ENCODE measurements at regions not wholly inside any gene's neighbourhood (a gene's known extent, or its start where the extent isn't known, plus 50 kb on each side); places are given as distances from the start of the nearest gene placed in this dataset.
"Not testable (repeated sequence)": the region's sequence is repeated elsewhere in the genome, so short reads cannot be mapped to it uniquely, and the experiment has no call there.

DNA sequence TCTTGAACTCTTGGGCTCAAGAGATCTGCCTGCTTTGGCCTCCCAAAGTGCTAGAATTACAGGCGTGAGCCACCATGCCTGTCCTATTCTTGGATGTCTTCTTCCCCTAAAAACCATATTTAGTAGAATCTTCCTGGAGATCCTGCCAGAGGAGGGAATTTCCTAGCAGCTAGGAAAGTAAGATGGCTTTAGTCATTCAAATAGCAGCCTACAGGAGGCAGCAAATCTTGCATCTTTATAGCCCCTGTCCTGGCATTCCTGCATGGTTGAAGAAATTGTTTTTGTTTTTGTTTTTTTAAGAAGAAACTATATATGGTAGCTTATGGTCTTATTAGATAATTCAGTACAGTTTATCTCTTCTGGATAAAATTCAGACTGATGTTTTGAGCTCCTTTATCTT lies 83.2 kb upstream of the AGTPBP1 start:
- H3K4me2 ChIP-seq (ENCODE audit: control insufficient read depth, insufficient read depth); H3K36me3 ChIP-seq (ENCODE audit: control insufficient read depth in 2 of 2, insufficient read depth in 2 of 2, low read length in 1 of 2); H3K9me3 ChIP-seq (replicated peaks; ENCODE audit: control insufficient read depth, insufficient read depth, low read length); H3K9ac ChIP-seq (ENCODE audit: control insufficient read depth, insufficient read depth, low read length); H3K27ac ChIP-seq (ENCODE audit: control insufficient read depth, insufficient read depth); H3K4me3 ChIP-seq; H4K20me1 ChIP-seq (ENCODE audit: control insufficient read depth, insufficient read depth); H3K79me2 ChIP-seq (ENCODE audit: control insufficient read depth, insufficient read depth, low read length); DNase-seq (ENCODE audit: low read depth, low spot score); H2AFZ ChIP-seq (ENCODE audit: control insufficient read depth, low read depth, low read length); ATAC-seq; BruUV-seq (replicated peaks); H3K27me3 ChIP-seq (replicated peaks in 1 of 2; ENCODE audit: control insufficient read depth in 2 of 2, insufficient read depth in 2 of 2, low read length in 1 of 2); FAIRE-seq; RAD21 ChIA-PET (ENCODE audit: unreplicated experiment); H3K4me1 ChIP-seq (ENCODE audit: control insufficient read depth, insufficient read depth, low read length): not testable (repeated sequence)
- ChIA-PET SMC1A (ENCODE audit: uncharacterized antibody, unreplicated experiment) (interaction anchor here (1.0 kb wide), 1 partner anchor 119 kb away, joined by 3 read pairs; no protein-coding TSS in a partner anchor), POLR2A (interaction anchor here (0.6 kb wide), 1 partner anchor 881 kb away, joined by 7 read pairs; no protein-coding TSS in a partner anchor), CTCF (interaction anchor here (0.9 to 1.5 kb wide), 3 partner anchors 76 to 421 kb away, joined by 3 to 4 read pairs (median 3); no protein-coding TSS in a partner anchor)
- in situ Hi-C loops (cut with MboI) (loop anchor here (25.0 kb wide), 1 partner anchor 462 kb away; the partner anchor contains the start of gene ISCA1), intact Hi-C loops (cut with micrococcal nuclease; ENCODE audit: unreplicated experiment) (loop anchor here (10.0 kb wide), 1 partner anchor 80 kb away; no protein-coding TSS in a partner anchor)
- WGBS (ENCODE audit: insufficient coverage, insufficient replicate concordance, low lambda C conversion rate, missing lambda C conversion rate) = 88% methylated on average over 1 of the region's 1 CpG
- TF ChIP-seq, protein P1, sequence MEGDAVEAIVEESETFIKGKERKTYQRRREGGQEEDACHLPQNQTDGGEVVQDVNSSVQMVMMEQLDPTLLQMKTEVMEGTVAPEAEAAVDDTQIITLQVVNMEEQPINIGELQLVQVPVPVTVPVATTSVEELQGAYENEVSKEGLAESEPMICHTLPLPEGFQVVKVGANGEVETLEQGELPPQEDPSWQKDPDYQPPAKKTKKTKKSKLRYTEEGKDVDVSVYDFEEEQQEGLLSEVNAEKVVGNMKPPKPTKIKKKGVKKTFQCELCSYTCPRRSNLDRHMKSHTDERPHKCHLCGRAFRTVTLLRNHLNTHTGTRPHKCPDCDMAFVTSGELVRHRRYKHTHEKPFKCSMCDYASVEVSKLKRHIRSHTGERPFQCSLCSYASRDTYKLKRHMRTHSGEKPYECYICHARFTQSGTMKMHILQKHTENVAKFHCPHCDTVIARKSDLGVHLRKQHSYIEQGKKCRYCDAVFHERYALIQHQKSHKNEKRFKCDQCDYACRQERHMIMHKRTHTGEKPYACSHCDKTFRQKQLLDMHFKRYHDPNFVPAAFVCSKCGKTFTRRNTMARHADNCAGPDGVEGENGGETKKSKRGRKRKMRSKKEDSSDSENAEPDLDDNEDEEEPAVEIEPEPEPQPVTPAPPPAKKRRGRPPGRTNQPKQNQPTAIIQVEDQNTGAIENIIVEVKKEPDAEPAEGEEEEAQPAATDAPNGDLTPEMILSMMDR (IDR thresholded peaks at IDR 0.05 in 2 of 3, conservative IDR thresholded peaks at IDR 0.05 in 1 of 3; ENCODE audit: control insufficient read depth in 2 of 3, extremely low read depth in 1 of 3, insufficient read depth in 1 of 3, low read depth in 3 of 3, low read length in 3 of 3) = peak; percentile 21 to 29 (median 24); a peak in 3 of 6 replicates
- 0 out of 2 replicates have a peak, but pooled peaks have one; percentile 15 for TF ChIP-seq RAD21 (IDR thresholded peaks at IDR 0.05; ENCODE audit: insufficient read depth, low read depth, low read length)

DNA sequence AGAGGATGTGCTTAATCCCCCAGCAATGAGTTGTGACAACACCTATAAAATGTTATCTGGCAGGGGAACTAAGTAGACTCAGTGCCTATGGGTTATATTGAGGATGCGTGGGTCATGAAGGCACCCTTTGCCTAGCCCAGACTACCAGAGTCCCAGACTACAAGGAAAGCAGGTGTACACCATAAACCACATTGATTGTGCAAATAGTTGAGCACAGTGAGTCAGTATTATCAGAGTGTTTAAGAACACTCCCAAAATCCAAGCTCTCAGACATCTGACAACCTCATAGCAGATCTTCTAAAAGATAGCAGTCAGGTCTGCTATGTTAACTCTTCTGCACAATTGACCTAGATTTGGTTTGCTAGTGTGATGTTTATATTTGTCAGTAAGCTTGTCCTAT lies 92.8 kb upstream of the AGTPBP1 start:
- H2AFZ ChIP-seq (ENCODE audit: control insufficient read depth, low read depth, low read length); POLR2A ChIA-PET; intact Hi-C loops (cut with micrococcal nuclease; ENCODE audit: unreplicated experiment); H3K4me2 ChIP-seq (ENCODE audit: control insufficient read depth, insufficient read depth); SMC1A ChIA-PET (ENCODE audit: uncharacterized antibody, unreplicated experiment); H3K9me3 ChIP-seq (replicated peaks; ENCODE audit: control insufficient read depth, insufficient read depth, low read length); H3K9ac ChIP-seq (ENCODE audit: control insufficient read depth, insufficient read depth, low read length); H3K36me3 ChIP-seq (ENCODE audit: control insufficient read depth in 2 of 2, insufficient read depth in 2 of 2, low read length in 1 of 2); H3K4me1 ChIP-seq (ENCODE audit: control insufficient read depth, insufficient read depth, low read length); ATAC-seq; H3K4me3 ChIP-seq; in situ Hi-C loops (cut with MboI); BruUV-seq (replicated peaks); H3K27ac ChIP-seq (ENCODE audit: control insufficient read depth, insufficient read depth); CTCF ChIA-PET; DNase-seq (ENCODE audit: low read depth, low spot score); H3K79me2 ChIP-seq (ENCODE audit: control insufficient read depth, insufficient read depth, low read length); H4K20me1 ChIP-seq (ENCODE audit: control insufficient read depth, insufficient read depth); H3K27me3 ChIP-seq (replicated peaks in 1 of 2; ENCODE audit: control insufficient read depth in 2 of 2, insufficient read depth in 2 of 2, low read length in 1 of 2); RAD21 ChIA-PET (ENCODE audit: unreplicated experiment): not testable (repeated sequence)
- FAIRE-seq = peak; percentile 88
- WGBS (ENCODE audit: insufficient coverage, insufficient replicate concordance, low lambda C conversion rate, missing lambda C conversion rate) = 93% methylated on average over 1 of the region's 1 CpG

DNA sequence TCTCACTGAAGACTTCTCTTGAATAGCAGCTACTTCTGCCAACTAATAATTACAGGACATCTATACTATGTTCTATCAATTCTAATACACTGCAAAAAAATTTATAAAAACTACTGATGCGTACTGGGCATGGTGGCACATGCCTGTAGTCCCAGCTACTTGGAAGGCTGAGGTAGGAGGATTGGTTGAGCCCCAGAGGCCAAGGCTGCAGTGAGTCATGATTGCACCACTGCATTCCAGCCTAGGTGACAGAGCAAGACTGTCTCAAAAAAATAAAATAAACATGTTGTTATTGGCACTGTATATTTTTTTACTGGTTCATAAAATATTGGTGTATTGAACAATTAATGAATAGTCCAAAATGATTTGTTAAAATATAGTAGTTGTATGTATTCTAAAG lies 97.0 kb upstream of the NAA35 start:
- FAIRE-seq = not testable (repeated sequence)

More for the DNA sequence above, 97.0 kb upstream of the NAA35 start:
- 100% methylated on average over 1 of the region's 1 CpG for WGBS (ENCODE audit: insufficient coverage, insufficient replicate concordance, low lambda C conversion rate, missing lambda C conversion rate)
- H3K4me1 ChIP-seq (ENCODE audit: control insufficient read depth, insufficient read depth, low read length); ATAC-seq; H3K27me3 ChIP-seq (replicated peaks in 1 of 2; ENCODE audit: control insufficient read depth in 2 of 2, insufficient read depth in 2 of 2, low read length in 1 of 2); H3K4me3 ChIP-seq; H2AFZ ChIP-seq (ENCODE audit: control insufficient read depth, low read depth, low read length); H3K27ac ChIP-seq (ENCODE audit: control insufficient read depth, insufficient read depth); H4K20me1 ChIP-seq (ENCODE audit: control insufficient read depth, insufficient read depth); H3K36me3 ChIP-seq (ENCODE audit: control insufficient read depth in 2 of 2, insufficient read depth in 2 of 2, low read length in 1 of 2); H3K9ac ChIP-seq (ENCODE audit: control insufficient read depth, insufficient read depth, low read length); H3K79me2 ChIP-seq (ENCODE audit: control insufficient read depth, insufficient read depth, low read length); RAD21 ChIA-PET (ENCODE audit: unreplicated experiment); BruUV-seq (replicated peaks); H3K9me3 ChIP-seq (replicated peaks; ENCODE audit: control insufficient read depth, insufficient read depth, low read length); H3K4me2 ChIP-seq (ENCODE audit: control insufficient read depth, insufficient read depth); intact Hi-C loops (cut with micrococcal nuclease; ENCODE audit: unreplicated experiment); DNase-seq (ENCODE audit: low read depth, low spot score): not testable (repeated sequence)
- SMC1A ChIA-PET (ENCODE audit: uncharacterized antibody, unreplicated experiment) = interaction anchor here (0.7 kb wide), 1 partner anchor 219 kb away, joined by 3 read pairs; no protein-coding TSS in a partner anchor
- POLR2A ChIA-PET = interaction anchor here (0.7 kb wide), 1 partner anchor 300 kb away, joined by 6 read pairs; no protein-coding TSS in a partner anchor
- in situ Hi-C loops (cut with MboI) = loop anchor here (5.0 kb wide), 1 partner anchor 1957 kb away; no protein-coding TSS in a partner anchor
- CTCF ChIA-PET = interaction anchor here (1.1 kb wide), 1 partner anchor 24 kb away, joined by 5 read pairs; no protein-coding TSS in a partner anchor

Measured in GM12878 (cell line).